ENCODE measurements at regions not wholly inside any gene's neighbourhood (a gene's known extent, or its start where the extent isn't known, plus 50 kb on each side); places are given as distances from the start of the nearest gene placed in this dataset.

- TF ChIP-seq, protein P1, sequence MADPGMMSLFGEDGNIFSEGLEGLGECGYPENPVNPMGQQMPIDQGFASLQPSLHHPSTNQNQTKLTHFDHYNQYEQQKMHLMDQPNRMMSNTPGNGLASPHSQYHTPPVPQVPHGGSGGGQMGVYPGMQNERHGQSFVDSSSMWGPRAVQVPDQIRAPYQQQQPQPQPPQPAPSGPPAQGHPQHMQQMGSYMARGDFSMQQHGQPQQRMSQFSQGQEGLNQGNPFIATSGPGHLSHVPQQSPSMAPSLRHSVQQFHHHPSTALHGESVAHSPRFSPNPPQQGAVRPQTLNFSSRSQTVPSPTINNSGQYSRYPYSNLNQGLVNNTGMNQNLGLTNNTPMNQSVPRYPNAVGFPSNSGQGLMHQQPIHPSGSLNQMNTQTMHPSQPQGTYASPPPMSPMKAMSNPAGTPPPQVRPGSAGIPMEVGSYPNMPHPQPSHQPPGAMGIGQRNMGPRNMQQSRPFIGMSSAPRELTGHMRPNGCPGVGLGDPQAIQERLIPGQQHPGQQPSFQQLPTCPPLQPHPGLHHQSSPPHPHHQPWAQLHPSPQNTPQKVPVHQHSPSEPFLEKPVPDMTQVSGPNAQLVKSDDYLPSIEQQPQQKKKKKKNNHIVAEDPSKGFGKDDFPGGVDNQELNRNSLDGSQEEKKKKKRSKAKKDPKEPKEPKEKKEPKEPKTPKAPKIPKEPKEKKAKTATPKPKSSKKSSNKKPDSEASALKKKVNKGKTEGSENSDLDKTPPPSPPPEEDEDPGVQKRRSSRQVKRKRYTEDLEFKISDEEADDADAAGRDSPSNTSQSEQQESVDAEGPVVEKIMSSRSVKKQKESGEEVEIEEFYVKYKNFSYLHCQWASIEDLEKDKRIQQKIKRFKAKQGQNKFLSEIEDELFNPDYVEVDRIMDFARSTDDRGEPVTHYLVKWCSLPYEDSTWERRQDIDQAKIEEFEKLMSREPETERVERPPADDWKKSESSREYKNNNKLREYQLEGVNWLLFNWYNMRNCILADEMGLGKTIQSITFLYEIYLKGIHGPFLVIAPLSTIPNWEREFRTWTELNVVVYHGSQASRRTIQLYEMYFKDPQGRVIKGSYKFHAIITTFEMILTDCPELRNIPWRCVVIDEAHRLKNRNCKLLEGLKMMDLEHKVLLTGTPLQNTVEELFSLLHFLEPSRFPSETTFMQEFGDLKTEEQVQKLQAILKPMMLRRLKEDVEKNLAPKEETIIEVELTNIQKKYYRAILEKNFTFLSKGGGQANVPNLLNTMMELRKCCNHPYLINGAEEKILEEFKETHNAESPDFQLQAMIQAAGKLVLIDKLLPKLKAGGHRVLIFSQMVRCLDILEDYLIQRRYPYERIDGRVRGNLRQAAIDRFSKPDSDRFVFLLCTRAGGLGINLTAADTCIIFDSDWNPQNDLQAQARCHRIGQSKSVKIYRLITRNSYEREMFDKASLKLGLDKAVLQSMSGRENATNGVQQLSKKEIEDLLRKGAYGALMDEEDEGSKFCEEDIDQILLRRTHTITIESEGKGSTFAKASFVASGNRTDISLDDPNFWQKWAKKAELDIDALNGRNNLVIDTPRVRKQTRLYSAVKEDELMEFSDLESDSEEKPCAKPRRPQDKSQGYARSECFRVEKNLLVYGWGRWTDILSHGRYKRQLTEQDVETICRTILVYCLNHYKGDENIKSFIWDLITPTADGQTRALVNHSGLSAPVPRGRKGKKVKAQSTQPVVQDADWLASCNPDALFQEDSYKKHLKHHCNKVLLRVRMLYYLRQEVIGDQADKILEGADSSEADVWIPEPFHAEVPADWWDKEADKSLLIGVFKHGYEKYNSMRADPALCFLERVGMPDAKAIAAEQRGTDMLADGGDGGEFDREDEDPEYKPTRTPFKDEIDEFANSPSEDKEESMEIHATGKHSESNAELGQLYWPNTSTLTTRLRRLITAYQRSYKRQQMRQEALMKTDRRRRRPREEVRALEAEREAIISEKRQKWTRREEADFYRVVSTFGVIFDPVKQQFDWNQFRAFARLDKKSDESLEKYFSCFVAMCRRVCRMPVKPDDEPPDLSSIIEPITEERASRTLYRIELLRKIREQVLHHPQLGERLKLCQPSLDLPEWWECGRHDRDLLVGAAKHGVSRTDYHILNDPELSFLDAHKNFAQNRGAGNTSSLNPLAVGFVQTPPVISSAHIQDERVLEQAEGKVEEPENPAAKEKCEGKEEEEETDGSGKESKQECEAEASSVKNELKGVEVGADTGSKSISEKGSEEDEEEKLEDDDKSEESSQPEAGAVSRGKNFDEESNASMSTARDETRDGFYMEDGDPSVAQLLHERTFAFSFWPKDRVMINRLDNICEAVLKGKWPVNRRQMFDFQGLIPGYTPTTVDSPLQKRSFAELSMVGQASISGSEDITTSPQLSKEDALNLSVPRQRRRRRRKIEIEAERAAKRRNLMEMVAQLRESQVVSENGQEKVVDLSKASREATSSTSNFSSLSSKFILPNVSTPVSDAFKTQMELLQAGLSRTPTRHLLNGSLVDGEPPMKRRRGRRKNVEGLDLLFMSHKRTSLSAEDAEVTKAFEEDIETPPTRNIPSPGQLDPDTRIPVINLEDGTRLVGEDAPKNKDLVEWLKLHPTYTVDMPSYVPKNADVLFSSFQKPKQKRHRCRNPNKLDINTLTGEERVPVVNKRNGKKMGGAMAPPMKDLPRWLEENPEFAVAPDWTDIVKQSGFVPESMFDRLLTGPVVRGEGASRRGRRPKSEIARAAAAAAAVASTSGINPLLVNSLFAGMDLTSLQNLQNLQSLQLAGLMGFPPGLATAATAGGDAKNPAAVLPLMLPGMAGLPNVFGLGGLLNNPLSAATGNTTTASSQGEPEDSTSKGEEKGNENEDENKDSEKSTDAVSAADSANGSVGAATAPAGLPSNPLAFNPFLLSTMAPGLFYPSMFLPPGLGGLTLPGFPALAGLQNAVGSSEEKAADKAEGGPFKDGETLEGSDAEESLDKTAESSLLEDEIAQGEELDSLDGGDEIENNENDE (IDR thresholded peaks at IDR 0.05; ENCODE audit: insufficient replicate concordance, low read length), result no peak
- TF ChIP-seq CTBP2 (IDR thresholded peaks at IDR 0.05; ENCODE audit: borderline replicate concordance, insufficient read depth, insufficient read length, low read length) (no peak), SP4 (IDR thresholded peaks at IDR 0.05; ENCODE audit: low read length) (no peak), ASH2L (IDR thresholded peaks at IDR 0.05; ENCODE audit: low read length) (no peak), CBX5 (IDR thresholded peaks at IDR 0.05; ENCODE audit: low read depth, low read length) (no peak), NRF1 (IDR thresholded peaks at IDR 0.05; ENCODE audit: low read depth, low read length) (no peak), SP2 (IDR thresholded peaks at IDR 0.05; ENCODE audit: low read length) (no peak), SUZ12 (IDR thresholded peaks at IDR 0.05; ENCODE audit: low read length) (no peak), EP300 (IDR thresholded peaks at IDR 0.05; ENCODE audit: borderline replicate concordance in 1 of 2, low read depth in 2 of 2, low read length in 2 of 2) (no peak), GTF2F1 (IDR thresholded peaks at IDR 0.05; ENCODE audit: borderline replicate concordance, low read depth, low read length) (no peak), POLR2AphosphoS5 (IDR thresholded peaks at IDR 0.05; ENCODE audit: low read depth, low read length) (no peak), MAX (IDR thresholded peaks at IDR 0.05) (no peak), BRCA1 (IDR thresholded peaks at IDR 0.05; ENCODE audit: low read depth, low read length) (no peak)
Measured at GRCh38 chr2:11040992-11041391, 114.3 kb upstream of the SLC66A3 start (continued).

Measured in H1 (cell line).